Activated CD4-positive, CD25-positive, alpha-beta regulatory T cell treated with anti-CD3 and anti-CD28 coated beads, Interleukin-2, amount 50 U/mL, for 72 hours (primary cell): ENCODE measurements at regions not wholly inside any gene's neighbourhood (a gene's known extent, or its start where the extent isn't known, plus 50 kb on each side); places are given as distances from the start of the nearest gene placed in this dataset.
"Not testable (repeated sequence)": the region's sequence is repeated elsewhere in the genome, so short reads cannot be mapped to it uniquely, and the experiment has no call there.

ENCODE experiments used
- DNase-seq: peaks from one replicate; pipeline ENCODE4 v3.0.0; 2021

DNA sequence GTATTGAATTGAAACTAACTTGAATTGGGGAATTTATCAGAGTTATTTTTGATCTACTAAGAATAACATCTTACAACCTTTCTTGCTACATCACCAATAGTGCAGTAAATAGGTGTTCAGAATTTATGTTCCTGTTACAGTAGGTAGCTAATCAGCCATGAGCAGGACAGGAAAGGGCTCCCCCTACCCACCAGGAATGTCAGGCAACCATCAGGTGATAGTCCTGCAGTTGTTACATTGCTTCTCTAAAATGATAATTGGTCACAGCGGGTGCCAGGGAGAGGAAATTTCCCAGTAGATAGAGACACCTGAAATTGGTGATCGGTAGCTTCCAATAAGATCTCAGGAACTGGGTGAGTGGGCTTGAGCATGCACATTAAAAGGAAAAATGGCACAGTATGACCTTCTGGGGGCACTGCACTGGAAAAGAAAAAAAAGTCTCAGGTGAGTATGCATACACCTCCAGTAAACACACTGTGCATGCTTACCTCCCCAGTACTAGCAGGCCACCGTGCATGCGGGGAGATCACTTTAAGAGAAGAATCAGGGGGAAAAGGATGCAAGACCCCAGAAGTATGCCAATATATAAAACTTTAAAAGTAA, 1092.0 kb upstream of the LRRTM1 start:
- no peak for DNase-seq

DNA sequence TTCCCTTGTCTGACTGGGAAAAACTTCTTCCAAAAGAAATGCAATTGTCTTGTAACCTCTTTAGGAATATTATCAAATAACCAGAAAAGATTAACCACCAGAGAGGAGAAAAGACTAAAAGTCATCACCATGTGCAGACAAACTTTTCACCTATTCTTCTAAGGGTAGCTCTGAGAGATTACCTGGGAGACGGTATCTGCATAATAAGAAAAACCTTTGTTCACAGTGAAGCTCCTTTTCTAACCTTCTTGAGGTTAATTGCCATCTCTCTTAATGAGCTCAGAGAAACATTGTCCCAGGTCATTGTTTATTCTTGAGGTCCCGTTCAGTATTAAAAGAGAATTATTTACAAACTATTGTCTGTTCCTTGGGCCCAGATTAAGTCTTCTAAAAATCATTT, 1091.2 kb upstream of the LRRTM1 start:
- no peak for DNase-seq

DNA sequence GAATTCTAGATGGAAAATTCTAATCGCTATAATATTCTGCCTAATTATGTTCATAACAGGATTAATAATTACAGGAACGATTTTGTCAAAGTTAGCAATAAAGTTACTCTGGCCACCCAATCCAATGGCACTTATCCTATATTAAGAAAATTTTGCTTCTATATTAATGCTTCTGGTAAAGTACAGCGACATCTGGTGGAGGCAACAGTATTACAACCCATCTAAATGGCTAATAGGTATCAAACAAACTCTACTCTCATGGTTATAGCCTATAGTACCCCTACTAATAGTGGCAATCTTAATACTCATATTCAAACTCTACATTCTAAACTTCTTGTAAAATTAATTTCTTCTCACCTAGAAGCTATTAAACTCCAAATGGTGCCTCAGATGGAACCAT, 1084.7 kb upstream of the LRRTM1 start:
- no peak for DNase-seq

DNA sequence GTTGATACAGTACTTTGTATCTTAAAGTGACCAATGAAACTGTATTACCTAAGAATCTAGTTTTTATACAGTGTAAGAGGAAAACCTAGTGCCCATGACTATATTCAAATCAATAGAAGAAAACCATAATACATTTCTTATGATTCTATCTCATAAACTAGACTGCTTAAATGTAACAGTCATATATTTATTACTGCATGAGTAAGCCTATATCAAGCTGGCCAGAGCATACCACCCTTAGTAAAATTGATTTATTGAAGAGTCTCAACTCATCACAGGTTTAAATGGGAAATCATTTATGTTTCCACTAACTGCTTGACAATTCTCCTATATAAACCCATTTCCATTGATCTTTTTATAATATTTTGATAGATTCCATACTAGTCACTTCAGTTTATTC, 1059.2 kb upstream of the LRRTM1 start:
- DNase-seq, result no peak

DNA sequence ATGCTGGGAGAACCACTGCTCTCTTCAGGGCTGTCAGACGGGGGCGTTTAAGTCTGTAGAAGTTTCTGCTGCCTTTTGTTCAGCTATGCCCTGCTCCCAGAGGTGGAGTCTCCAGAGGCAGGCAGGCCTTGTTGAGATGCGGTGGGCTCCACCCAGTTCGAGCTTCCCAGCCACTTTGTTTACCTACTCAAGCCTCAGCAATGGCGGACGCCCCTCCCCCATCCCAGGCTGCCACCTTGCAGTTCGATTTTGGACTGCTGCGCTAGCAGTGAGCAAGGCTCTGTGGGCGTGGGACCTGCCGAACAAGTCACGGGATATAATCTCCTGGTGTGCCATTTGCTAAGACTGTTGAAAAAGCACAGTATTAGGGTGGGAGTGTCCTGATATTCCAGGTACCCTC, 1057.9 kb upstream of the LRRTM1 start:
- DNase-seq, result not testable (repeated sequence)

DNA sequence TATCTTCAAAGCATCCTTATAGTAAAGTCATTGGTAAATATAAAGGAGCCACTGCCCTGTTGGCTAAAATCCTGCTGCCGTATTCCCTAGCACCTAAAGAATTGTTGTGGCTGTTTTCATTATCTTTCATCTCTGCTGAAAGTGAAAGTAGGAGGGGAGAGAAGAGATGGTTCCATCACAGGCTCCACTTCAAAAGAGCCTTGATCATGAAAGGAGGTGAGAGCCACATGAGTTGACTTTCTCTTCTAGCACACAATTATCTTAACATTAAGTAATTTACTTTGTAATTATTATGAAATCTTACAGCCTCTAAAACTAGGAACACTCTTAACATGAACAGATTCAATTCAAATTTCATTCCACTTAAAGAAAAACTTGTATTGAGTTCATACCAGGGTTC, 1050.9 kb upstream of the LRRTM1 start:
- DNase-seq, result no peak

DNA sequence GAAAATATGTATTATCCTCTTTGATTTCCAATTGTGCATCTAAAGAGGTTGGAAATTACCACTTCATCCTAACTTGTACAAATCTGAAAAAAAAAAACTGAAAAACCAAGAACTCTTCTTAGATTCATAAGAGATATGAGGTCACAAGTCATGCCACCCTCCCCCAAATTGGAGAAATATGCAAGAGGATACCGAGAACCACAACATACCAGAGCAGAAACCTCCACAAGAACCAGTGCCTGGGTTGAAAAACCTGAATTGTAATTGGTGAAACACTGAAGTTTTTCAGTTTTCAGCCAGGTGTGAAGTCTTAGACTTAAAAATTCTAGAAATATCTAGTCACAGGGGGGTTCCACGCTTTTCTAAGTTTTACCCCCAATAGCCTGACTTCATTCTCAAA, 1029.5 kb upstream of the LRRTM1 start:
- no peak for DNase-seq

DNA sequence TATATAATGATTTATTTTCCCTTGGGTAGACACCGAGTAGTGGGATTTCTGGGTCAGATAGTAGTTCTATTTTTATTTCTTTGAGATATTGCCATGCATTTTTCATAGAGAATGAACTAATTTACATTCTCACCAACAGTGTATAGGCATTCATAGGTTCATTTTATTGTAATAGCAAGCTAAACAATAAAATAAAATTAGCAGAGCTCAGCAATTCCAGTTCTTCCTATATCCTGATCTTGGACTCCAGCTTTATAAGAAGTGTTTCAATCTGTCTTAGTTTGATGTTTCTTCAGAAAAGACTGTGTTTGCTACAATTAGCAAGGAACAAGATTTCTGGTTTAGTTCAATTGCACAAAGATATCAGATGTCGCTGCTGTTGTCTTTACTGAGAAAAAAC, 1024.4 kb upstream of the LRRTM1 start:
- DNase-seq, result no peak

DNA sequence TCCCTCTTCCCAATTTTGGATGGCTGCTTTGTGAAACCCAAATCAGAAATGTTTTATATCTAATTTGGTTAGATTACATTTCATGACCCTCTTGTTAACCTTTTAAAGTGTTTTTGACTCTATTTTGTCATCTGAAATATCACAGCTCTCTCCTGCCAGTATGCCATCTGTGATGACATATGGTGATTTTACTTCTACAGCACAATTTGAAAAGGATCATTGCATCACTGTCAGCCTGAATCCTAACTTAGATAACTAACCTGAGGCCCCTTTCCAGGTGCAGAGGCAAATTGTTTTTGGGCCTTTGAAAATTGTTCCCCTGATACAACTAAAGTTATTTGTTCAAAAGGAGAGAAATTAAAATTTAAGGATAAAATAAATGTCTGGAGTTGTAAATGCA, 1023.4 kb upstream of the LRRTM1 start:
- no peak for DNase-seq

DNA sequence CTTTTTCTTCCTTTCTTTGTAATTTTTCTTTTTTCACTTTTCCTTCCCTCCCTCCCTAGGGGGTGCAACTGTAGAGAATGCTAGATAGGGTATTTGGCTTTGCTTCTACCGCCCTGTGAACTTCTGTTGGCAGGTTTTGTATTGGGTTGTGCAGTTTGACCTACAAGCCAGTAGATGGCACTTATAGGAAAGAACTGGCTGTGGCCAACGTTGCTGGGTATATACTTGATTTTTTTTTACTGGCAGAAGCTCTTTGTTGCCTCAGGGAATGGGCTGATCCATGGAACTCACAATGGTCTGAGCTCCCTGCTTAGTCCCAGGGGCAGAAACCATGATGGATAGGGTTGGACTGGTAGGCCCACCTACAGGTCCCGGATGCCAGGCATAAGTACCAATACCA, 1019.5 kb upstream of the LRRTM1 start:
- DNase-seq, result no peak

DNA sequence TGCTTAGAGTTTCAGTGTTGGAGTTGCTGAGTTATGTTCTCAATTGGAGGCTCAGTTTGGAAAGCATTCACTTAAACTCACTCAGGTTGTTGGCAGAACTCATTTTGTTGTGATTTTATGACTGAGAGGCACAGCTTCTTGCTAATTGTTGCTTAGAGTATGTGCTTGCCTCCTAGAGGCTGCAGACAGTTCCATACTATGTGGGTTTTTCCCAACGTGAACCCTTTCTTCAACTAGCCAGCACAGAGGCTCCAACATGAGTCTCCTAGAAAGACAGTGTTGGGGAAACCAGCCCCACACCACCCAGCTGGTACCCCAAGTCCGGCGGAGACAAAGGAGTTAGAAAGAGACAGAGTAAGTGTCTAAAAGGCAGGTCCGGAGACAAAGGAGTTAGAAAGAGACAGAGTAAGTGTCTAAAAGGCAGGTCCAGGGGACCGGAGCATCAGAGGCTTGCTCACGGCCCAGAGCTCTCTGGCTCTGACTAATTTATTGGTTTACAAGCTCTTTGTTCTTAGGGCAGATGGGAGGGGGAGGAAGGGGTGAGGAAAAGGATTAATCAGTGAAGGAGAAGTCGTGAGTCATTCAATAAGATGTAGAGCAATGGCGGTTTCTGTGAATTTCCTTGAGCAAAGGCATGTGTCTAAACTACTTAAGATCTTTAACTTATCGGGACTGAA, 999.7 kb upstream of the LRRTM1 start:
- DNase-seq, result no peak

DNA sequence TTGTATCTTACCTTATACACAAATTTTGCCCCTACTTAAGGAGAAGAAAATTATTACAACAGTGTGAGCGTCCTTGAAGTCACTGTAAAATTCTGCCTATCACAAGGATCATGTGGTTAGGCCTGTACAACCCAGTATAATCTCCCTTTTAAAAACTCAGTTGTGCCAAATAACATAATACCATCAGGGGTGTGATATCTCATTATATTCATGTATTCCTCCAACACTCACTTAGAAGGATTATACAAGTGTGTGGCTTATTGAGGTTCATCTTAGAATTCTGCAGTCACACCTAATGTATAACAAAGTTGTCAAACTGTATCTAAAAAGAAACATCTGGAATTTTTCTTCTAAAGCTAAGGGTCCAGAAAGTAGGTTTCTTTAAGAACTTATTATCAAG, 998.8 kb upstream of the LRRTM1 start:
- DNase-seq, result no peak

DNA sequence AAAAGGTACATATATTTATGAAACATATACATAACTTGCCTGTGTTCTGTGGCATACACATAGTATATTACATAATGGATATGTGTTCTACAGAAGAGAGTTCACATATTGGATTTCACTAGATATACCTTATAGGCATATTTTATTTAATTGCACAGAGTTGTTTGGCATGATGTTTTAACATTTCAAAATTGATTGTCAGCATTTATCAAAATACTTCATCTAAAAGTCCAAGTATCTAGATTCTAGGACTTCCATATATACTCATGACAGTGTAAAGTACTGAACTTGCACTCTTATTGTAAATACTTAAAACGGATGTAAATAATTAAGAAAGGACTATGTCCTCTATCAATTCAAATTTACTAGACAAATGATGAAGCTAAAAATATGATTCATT, 995.3 kb upstream of the LRRTM1 start:
- DNase-seq, result no peak

DNA sequence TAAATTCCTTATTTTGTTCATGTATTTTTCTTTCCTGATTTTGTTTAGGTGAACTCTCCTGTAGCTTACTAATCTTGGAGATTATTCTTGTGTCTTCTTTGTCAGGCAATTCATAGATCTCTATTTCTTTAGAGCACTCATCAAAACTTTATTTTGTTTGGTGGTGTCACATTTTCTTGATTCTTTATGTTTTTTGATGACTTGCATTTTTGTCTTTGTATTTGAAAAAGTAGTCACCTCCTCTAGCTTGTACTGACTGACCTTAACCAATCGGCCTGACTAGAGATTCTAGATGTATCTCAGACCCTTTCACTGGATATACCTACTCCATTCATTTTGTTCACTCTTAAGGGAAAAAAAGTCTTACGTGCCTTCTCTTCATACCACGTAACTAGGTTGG, 986.3 kb upstream of the LRRTM1 start:
- no peak for DNase-seq

DNA sequence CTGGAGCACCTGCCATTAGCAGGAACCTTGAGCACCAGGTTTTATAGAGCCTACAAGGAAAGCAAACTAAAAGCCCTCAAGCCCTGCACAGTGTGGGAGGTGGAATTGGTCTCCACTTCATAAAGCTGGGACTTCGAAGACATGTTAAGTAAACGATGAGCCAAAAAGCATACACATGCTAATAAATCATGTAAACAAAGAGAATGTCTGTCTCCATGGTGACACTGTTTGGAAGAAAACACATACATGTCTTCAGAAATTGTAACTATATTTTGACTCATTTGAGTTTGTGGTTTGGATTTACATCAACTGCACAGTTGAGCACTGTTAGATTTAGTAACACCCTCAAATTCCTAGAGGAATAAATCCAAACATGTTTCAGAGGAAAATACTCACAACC, 978.5 kb upstream of the LRRTM1 start:
- DNase-seq, result no peak

DNA sequence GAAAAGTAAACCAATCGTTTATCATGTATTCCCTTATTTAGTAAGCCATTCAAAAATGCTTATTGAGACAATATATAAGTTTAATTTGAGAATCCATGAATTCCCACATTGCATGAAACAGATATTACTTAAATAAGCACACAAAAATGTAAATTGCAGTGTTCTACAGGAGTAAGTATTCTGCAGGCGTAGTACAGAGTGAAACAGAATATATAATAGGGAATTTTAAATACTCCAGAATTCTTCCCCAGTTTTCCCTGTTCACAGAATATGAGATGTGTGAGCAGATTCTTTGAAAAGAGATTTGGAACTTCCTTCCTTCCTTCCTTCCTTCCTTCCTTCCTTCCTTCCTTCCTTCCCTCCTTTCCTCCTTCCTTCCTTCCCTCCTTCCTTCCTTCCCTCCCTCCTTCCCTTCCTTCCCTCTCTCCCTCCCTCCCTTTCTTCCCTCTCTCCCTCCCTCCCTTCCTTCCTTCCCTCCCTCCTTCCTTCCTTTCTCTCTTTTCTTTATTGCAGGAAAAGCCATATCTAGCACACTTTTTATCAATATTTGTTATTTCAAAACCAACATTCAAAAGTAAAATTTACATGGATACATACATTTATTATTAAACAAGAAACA, 977.7 kb upstream of the LRRTM1 start:
- DNase-seq, result no peak

DNA sequence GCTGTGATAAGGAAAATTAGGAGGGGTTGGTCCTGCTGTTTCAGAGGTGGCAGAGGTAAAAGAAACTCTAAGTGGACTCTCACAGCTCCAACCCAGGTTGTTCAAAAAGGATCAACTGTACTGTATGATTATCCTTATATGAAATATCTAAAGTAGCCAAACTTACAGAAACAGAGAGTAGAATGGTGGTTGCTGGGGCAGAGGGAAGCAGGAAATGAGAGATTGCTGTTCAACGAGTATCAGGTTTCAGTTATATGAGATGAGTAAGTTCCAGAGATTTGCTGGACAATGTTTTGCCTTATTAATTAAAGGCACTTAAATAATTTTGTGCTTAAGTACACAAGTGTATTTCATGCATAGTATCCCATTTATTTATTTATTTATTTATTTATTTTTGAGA, 972.0 kb upstream of the LRRTM1 start:
- DNase-seq, result no peak

DNA sequence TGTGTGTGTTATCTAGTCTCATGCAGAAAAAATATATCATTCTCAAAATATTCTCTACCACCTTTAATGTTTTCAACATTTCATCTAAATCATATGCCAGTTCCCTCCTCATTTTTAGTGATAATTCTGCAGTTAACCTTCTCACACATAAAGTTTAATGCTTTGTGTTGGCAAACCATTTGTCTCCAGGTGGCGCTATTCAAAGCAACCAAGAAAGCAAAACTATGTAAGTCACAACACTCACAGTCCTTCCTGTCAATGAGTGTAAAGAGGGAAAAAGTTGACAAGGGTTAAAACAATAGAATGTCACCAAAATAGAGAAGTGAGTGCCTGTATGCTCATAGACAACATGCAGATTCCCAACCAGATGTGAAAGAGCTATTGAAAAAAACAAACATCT, 961.6 kb upstream of the LRRTM1 start:
- no peak for DNase-seq

DNA sequence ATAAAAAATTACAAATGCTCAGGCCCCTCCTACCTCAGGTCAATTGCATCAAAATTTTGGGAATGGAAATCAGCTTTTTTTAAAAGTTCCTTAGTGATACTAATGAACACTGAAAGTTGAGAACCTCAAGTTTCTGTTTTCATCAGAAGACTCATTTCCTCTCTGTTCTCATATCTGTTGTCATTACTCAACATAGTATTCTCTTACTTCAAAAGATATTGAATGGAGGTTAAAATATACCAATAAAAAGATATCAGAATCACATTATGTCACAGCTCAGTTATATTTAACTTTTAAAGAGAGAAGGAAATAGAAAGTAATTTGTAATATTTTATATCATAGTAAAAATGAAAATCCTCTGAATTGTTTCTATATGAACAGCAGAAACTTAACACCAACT, 959.4 kb upstream of the LRRTM1 start:
- no peak for DNase-seq

DNA sequence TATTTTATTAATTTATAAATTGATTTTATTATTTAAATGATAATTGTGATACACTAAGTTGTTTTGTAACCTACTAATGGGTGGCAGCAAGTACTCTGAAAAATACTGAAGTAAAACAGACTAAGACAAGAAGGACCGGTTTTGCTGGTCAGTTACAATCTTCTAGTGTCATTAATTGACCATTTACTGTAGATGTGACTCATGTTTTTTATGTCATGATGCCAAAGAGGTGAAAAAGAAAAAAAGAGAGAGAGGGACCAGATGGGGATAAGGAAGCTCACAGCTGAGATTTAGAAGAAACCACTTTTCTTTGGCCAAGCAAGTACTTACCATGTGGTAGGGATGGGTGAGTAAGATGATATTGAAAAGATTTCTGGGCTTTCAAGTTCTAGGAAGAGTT, 955.8 kb upstream of the LRRTM1 start:
- DNase-seq, result no peak

DNA sequence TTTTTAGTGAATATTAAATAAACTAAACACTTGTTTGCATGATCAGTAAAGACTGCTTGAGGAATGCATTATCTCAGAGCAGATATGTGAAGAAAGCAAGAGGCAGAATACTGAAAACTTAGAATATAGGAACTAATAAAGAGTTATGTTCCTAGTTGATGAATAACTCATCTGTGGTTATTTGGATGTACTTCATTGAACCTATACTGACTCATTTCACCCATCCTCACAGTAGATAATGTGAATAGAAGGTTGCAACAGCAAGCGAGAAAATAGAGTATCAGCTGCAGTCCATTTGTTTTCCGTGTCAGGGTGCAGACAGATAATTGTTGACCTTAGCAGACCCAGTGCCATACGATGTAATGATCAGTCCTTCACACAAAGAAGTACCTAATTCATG, 945.7 kb upstream of the LRRTM1 start:
- no peak for DNase-seq

DNA sequence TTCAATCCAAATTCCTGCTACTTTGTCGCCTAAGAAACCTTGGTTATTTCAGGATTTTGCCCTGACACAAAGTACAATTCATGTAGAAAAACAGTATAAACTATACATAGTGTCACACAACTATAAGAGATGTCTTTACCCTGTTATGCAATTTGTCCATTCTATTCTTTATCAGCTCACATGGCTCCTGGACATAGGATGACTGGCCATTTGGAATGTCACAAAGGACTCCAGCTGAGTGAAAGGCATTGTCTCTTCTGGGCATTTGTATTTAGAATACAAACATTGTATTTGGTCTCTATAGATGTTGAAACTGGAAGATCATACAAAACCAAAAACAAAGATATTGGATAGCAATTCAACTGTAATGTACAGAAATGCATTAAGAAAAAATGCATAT, 944.6 kb upstream of the LRRTM1 start:
- no peak for DNase-seq

DNA sequence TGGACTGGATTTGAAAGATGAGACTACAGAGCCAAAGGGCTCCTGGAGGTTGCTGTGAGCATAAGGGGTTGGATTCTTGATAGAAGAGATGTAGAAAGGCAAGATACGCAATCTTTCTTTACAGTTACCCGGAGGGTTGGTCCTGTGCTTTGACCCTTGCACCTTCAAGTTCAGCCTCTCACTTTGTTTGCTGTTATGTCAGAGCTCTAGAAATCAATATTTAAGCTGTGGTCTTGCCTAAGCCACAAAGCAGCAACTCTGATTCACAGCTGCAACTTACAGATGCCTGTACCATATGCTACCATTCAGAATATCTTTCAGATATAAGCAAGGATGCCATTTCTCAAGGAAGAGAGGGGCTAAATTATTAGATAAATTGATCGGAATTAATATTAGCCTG, 943.1 kb upstream of the LRRTM1 start:
- no peak for DNase-seq

DNA sequence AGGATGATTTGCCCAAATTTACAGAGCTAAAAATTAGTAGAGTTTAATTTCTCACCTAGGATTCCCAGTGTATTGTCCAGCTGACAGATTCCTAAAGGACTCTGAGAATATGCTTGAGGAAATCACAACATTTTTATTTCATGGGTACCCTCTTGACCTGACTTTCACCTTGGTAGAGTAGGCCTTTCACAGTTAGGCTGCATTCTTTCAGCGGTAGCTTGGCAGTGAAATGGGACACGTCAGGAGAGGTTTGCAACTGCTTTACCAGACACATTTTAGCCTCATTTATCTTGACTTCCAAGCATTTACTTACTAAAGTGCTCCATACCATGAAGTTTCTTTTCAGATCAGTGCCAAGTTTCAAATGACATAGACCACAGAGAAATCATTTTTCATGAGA, 937.9 kb upstream of the LRRTM1 start:
- no peak for DNase-seq

DNA sequence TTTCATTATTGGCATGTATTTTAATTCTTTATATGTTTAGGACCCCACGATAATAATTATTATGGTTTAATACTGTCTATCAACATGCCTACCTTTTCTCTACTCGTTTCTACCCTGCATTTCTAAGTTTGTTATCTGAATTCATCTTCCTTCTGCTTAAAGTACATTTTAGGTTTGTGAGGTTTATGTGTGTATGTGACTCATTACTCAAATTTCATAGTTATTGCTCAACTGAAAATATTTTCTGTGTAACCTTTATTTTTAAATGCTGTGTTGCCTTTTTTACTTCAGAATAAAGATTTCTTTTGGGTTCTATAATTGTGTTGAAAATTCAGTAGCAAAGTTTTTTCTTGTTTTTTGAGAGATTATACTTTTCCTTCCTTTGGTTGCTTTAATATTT, 933.9 kb upstream of the LRRTM1 start:
- no peak for DNase-seq
